Karpas-422 (cell line): ENCODE measurements at regions not wholly inside any gene's neighbourhood (a gene's known extent, or its start where the extent isn't known, plus 50 kb on each side); places are given as distances from the start of the nearest gene placed in this dataset.

Experiments
- DNase-seq: peaks from one replicate; pipeline ENCODE4 v3.0.0-alpha.2; 2015
- H2AFZ ChIP-seq: fragments of 200-600 bp; sonication (generic); 2 replicates; pipeline ENCODE4 v1.6.1; 2014; ENCODE audit warnings: antibody characterized with exemption, low read length, mixed read lengths
- H3K27ac ChIP-seq: fragments of 200-600 bp; sonication (generic); 2 replicates; pipeline ENCODE4 v1.5.1; 2014; ENCODE audit warnings: mild to moderate bottlenecking, low read length, moderate library complexity
- H3K27me3 ChIP-seq: fragments of 200-600 bp; sonication (generic); 2 replicates; pipeline ENCODE4 v1.6.1; 2014; ENCODE audit warnings: low read length, mixed read lengths
- H3K36me3 ChIP-seq: fragments of 200-600 bp; sonication (generic); 2 replicates; pipeline ENCODE4 v1.6.1; 2014; ENCODE audit warnings: low read length, mixed read lengths; ENCODE audit not compliant: insufficient read depth
- H3K4me1 ChIP-seq: fragments of 200-600 bp; sonication (generic); 2 replicates; pipeline ENCODE4 v1.6.1; 2014; ENCODE audit warnings: mild to moderate bottlenecking, low read length, mixed read lengths
- H3K4me2 ChIP-seq: fragments of 200-600 bp; sonication (generic); 2 replicates; pipeline ENCODE4 v1.6.1; 2014; ENCODE audit warnings: low read length, low read depth, mild to moderate bottlenecking; ENCODE audit not compliant: poor library complexity, severe bottlenecking
- H3K4me3 ChIP-seq: fragments of 200-600 bp; sonication (generic); 2 replicates; pipeline ENCODE4 v1.5.1; 2014; ENCODE audit warnings: mild to moderate bottlenecking, antibody characterized with exemption, low read length, mixed read lengths
- H3K79me2 ChIP-seq: fragments of 200-600 bp; sonication (generic); 2 replicates; pipeline ENCODE4 v1.6.1; 2014; ENCODE audit warnings: mild to moderate bottlenecking, low read length, mixed read lengths
- H3K9ac ChIP-seq: fragments of 200-600 bp; sonication (generic); 2 replicates; pipeline ENCODE4 v1.6.0; 2014; ENCODE audit warnings: low read length
- H3K9me2 ChIP-seq: fragments of 200-600 bp; sonication (generic), shearing (Covaris generic); replicated peaks from 2 replicates; pipeline ENCODE4 v1.6.0; 2014; ENCODE audit warnings: mild to moderate bottlenecking, low read length, moderate library complexity; ENCODE audit not compliant: insufficient read depth
- H3K9me3 ChIP-seq: fragments of 300-700, 200-600 bp; sonication (generic); 2 replicates; pipeline ENCODE4 v1.6.1; 2014; ENCODE audit warnings: low read length, mixed read lengths
- H4K20me1 ChIP-seq: fragments of 200-600 bp; sonication (generic); 2 replicates; pipeline ENCODE4 v1.6.1; 2014; ENCODE audit warnings: mild to moderate bottlenecking, antibody characterized with exemption, low read length, low read depth; ENCODE audit not compliant: insufficient read depth

DNA sequence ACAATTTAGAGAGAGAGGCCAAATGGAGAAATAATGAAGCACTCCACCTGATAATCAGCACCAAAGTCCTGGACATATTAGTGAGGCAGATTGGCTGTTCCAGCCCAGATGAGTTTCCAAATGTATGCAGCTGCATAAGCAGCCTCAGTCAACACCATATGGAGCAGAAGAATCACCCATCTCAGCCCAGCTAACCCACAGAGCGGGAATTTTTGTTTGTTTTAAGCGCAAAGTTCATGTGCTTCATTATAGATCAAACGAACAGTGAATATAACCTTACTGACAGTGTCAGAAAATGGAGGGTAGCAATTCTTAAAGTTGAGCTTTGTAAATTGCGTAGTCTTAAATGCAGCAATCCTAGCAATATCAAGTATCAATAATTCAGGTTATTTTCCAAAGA lies 234.0 kb upstream of the CEP162 start:
- Histone ChIP-seq H3K4me3 (no peak overlapping the region), H3K36me3 (no peaks in the 10 kb centered on the region), H3K27ac (no peak overlapping the region), H3K79me2 (no peaks in the 10 kb centered on the region), H4K20me1 (no peaks in the 10 kb centered on the region), H3K4me2 (no peak overlapping the region), H3K4me1 (no peaks in the 10 kb centered on the region), H3K9me2 (no peaks in the 10 kb centered on the region), H3K9ac (no peak overlapping the region), H3K27me3 (0 out of 2 replicates have a peak, but pooled peaks cover 2% of the 10 kb centered on the region), H2AFZ (no peak overlapping the region), H3K9me3 (no peaks in the 10 kb centered on the region)
- no peak for DNase-seq

DNA sequence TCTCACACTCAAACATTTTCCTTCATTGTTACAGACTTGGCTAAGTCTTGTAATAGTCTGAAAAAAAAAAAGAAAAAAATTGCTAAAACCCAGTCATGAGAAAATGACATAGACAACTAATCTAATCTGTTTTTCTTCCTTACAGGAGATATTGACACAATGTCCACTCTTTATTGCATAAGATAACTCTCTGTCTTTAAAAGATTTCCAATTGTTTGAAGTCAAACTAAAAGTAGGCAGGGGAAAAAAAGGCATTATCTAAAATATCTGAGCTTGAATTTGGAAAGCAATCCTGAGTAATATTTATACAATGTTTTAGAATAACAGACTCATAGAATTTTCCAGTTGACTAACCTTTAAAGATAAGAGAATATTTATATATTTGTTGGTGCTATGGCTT lies 233.0 kb upstream of the CEP162 start:
- Histone ChIP-seq H3K9me2 (no peaks in the 10 kb centered on the region), H3K27ac (no peak overlapping the region)

DNA sequence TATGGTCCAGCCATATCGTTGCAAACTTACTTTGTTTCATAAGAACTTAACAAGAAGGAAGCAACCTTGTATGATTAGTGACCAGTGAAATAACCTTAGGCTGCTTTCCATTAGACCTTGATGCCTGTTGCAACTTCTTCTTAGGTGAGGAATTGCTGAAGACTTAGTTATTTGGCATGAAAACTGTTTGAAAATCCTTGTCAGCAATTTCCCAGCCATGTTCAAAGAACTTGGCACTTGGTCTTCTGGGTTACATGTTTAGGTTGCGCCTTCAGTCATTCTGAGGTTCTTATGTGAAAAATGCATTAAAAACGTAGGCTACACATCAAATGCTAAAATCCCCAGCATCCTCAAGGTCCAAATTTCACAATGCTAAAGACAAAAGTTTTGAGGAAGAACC lies 232.0 kb upstream of the CEP162 start:
- Histone ChIP-seq H3K4me3 (no peak overlapping the region), H3K4me2 (no peak overlapping the region), H4K20me1 (no peaks in the 10 kb centered on the region), H2AFZ (no peak overlapping the region), H3K27me3 (no peaks in the 10 kb centered on the region), H3K4me1 (no peaks in the 10 kb centered on the region), H3K9me2 (no peaks in the 10 kb centered on the region), H3K36me3 (no peaks in the 10 kb centered on the region), H3K79me2 (no peaks in the 10 kb centered on the region), H3K27ac (no peak overlapping the region), H3K9me3 (no peaks in the 10 kb centered on the region), H3K9ac (no peak overlapping the region)
- DNase-seq: no peak

More for the DNA sequence above, 233.0 kb upstream of the CEP162 start:
- Histone ChIP-seq H3K4me3 (no peak overlapping the region), H3K4me1 (no peaks in the 10 kb centered on the region), H3K27me3 (0 out of 2 replicates have a peak, but pooled peaks cover 2% of the 10 kb centered on the region), H3K9me3 (no peaks in the 10 kb centered on the region), H3K36me3 (no peaks in the 10 kb centered on the region), H3K9ac (no peak overlapping the region), H3K4me2 (no peak overlapping the region), H2AFZ (no peak overlapping the region), H3K79me2 (no peaks in the 10 kb centered on the region), H4K20me1 (no peaks in the 10 kb centered on the region)
- DNase-seq: no peak

- H3K4me1 ChIP-seq: no peaks in the 10 kb centered on the region
- no peak overlapping the region for H3K4me3 ChIP-seq
- no peaks in the 10 kb centered on the region for H3K79me2 ChIP-seq
- no peak for DNase-seq
- H3K9ac ChIP-seq: no peak overlapping the region
- no peaks in the 10 kb centered on the region for H4K20me1 ChIP-seq
- H3K27me3 ChIP-seq: no peaks in the 10 kb centered on the region
- no peaks in the 10 kb centered on the region for H3K9me2 ChIP-seq
- no peaks in the 10 kb centered on the region for H3K36me3 ChIP-seq
- H3K4me2 ChIP-seq: no peak overlapping the region
- no peak overlapping the region for H3K27ac ChIP-seq
- H2AFZ ChIP-seq: no peak overlapping the region
- no peaks in the 10 kb centered on the region for H3K9me3 ChIP-seq
Measured at GRCh38 chr6:84458271-84458670, 230.8 kb upstream of the CEP162 start.

DNA sequence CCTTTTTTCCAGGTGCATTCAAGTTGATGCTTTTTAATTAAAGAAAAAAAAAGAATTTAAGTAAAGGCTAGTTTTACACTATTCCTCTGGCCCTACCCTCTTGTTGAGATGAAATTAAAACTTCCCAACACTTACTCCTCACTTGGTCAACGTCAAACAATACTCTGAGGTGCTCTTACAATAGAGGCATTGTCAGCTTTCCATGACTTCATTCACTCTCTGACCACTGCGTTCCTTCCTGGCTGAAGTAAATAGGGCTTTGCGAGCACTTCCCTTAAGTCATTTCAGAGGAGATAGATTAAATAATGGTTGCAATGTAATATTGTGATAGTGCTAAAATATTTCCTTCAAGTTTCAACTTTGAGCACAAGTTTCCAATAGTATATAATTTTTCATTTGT lies 229.8 kb upstream of the CEP162 start:
- no peak overlapping the region for H3K27ac ChIP-seq
- H3K9ac ChIP-seq: no peak overlapping the region
- H3K4me2 ChIP-seq: no peak overlapping the region
- no peaks in the 10 kb centered on the region for H3K9me2 ChIP-seq
- H3K4me1 ChIP-seq: no peaks in the 10 kb centered on the region
- no peaks in the 10 kb centered on the region for H3K9me3 ChIP-seq
- H2AFZ ChIP-seq: no peak overlapping the region
- H3K36me3 ChIP-seq: no peaks in the 10 kb centered on the region
- H3K79me2 ChIP-seq: no peaks in the 10 kb centered on the region
- no peak for DNase-seq
- H4K20me1 ChIP-seq: no peaks in the 10 kb centered on the region
- H3K27me3 ChIP-seq: no peaks in the 10 kb centered on the region
- H3K4me3 ChIP-seq: no peak overlapping the region

DNA sequence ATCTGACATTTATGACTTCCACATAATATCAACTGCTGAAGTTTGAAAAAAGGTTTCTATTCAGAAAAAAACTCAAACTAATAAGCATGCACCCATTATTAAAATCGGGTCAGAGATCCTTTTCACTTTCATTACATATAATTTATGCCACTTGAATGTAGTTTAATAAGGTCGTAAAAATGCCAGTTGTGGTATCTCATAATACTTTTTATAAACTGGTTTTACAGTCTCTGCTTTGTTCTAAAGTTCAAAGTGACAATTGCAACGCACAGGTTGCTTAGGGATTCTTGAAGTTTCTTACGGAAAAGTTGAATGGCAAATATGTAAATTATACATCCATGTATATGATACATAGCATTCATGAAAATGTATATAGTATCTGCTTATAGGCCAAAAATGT lies 229.4 kb upstream of the CEP162 start:
- Histone ChIP-seq H3K36me3 (no peaks in the 10 kb centered on the region), H3K4me3 (no peak overlapping the region), H2AFZ (no peak overlapping the region), H4K20me1 (no peaks in the 10 kb centered on the region), H3K9ac (no peak overlapping the region), H3K4me2 (no peak overlapping the region), H3K27ac (no peak overlapping the region), H3K4me1 (no peaks in the 10 kb centered on the region), H3K9me3 (no peaks in the 10 kb centered on the region), H3K9me2 (no peaks in the 10 kb centered on the region), H3K79me2 (no peaks in the 10 kb centered on the region), H3K27me3 (no peaks in the 10 kb centered on the region)
- DNase-seq: no peak

DNA sequence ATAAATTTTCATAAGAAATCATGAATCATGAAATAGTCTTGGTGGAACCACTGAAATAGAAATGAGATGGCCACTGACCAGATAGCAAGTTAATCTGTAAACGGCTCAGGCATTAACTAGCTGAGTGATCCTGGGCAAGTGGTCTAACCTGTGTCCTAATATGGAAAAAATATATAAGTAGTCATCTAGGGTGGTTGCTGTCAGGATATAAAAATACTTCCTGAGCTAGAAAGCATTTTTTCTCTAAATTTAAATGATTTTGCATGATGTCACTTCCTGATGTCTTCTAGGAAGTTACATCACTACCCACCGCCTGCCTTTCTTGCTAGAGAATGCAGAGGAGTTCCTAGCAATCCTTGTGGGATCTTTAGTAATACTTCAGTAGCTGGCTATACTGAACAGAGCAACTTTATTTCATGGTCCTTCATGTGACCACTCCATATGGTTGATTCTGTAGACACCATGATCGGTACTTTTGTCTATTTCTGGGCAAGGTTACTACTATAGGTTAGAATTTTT lies 228.1 kb upstream of the CEP162 start:
- Histone ChIP-seq H3K9me3 (no peaks in the 10 kb centered on the region), H3K4me2 (no peak overlapping the region), H3K79me2 (no peaks in the 10 kb centered on the region), H3K36me3 (no peaks in the 10 kb centered on the region), H3K9ac (no peak overlapping the region), H3K27ac (no peak overlapping the region), H3K4me3 (no peak overlapping the region), H4K20me1 (no peaks in the 10 kb centered on the region), H3K27me3 (no peaks in the 10 kb centered on the region), H3K4me1 (no peaks in the 10 kb centered on the region), H3K9me2 (no peaks in the 10 kb centered on the region), H2AFZ (no peak overlapping the region)
- no peak for DNase-seq

- DNase-seq: no peak
- Histone ChIP-seq H3K27me3 (no peaks in the 10 kb centered on the region), H3K27ac (no peak overlapping the region), H3K36me3 (no peaks in the 10 kb centered on the region), H3K4me2 (no peak overlapping the region), H3K4me1 (no peaks in the 10 kb centered on the region), H3K79me2 (no peaks in the 10 kb centered on the region), H2AFZ (no peak overlapping the region), H3K9ac (no peak overlapping the region), H4K20me1 (no peaks in the 10 kb centered on the region), H3K9me3 (no peaks in the 10 kb centered on the region), H3K4me3 (no peak overlapping the region), H3K9me2 (no peaks in the 10 kb centered on the region)
Measured at GRCh38 chr6:84453499-84453898, 226.1 kb upstream of the CEP162 start.

DNA sequence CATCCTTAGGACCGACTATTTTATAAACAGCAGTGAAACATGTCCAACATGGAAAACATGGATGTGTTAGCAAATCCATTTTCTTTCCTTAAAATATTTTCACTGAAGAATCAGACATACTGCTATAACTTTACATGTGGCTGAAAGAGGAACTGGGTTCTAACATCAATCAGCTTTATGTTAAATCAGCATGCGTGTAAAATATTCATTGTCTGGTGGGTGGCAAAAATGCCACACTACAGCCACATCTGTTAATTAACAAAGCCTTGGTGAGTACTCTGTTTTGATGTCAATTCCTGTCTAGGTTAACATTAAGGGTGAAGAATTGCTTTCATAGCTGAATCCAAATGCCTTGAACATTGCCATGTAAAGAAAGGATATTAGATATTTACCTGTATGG lies 222.6 kb upstream of the CEP162 start:
- Histone ChIP-seq H3K27me3 (no peaks in the 10 kb centered on the region), H3K79me2 (no peaks in the 10 kb centered on the region), H3K9me3 (no peaks in the 10 kb centered on the region), H3K4me2 (no peak overlapping the region), H3K4me1 (no peaks in the 10 kb centered on the region), H3K36me3 (no peaks in the 10 kb centered on the region), H4K20me1 (no peaks in the 10 kb centered on the region), H2AFZ (no peak overlapping the region), H3K9ac (no peak overlapping the region), H3K27ac (no peak overlapping the region), H3K9me2 (no peaks in the 10 kb centered on the region), H3K4me3 (no peak overlapping the region)
- no peak for DNase-seq
